Heart left ventricle (tissue), 16 donors: ENCODE measurements at regions not wholly inside any gene's neighbourhood (a gene's known extent, or its start where the extent isn't known, plus 50 kb on each side); places are given as distances from the start of the nearest gene placed in this dataset.

Experiments used
- ATAC-seq, 4 donors: fragments of 200-7000 bp; cut with Tn5 transposase; one replicate each; pipeline ENCODE4 v1.9.1; 2020 to 2022; ENCODE audit warnings: moderate library complexity in 4 of 4, mild to moderate bottlenecking in 3 of 4, moderate number of reproducible peaks in 1 of 4
- DNase-seq, 5 donors: peaks; one replicate each; pipeline ENCODE4 v3.0.0-alpha.2; 2020
- H3K27ac ChIP-seq, 12 donors: fragments of 200-600 bp; sonication (generic) in 4 of 12; one replicate each; pipeline versions ENCODE4 v1.5.0 to v1.8.0; 2016 to 2022; ENCODE audit warnings: mild to moderate bottlenecking in 2 of 12
- H3K27me3 ChIP-seq, 9 donors: fragments of 200-600 bp; sonication (generic) in 2 of 9; one replicate each; pipeline versions ENCODE4 v1.5.1 to v1.8.0; 2016 to 2022; ENCODE audit warnings: mild to moderate bottlenecking in 3 of 9
- H3K36me3 ChIP-seq, 9 donors: fragments of 200-600 bp; sonication (generic) in 2 of 9; one replicate each; pipeline versions ENCODE4 v1.5.0 to v1.8.0; 2018 to 2022; ENCODE audit warnings: mild to moderate bottlenecking in 2 of 9
- H3K4me1 ChIP-seq, 12 donors: fragments of 200-600 bp; sonication (generic) in 4 of 12; one replicate each; pipeline versions ENCODE4 v1.5.0 to v1.8.0; 2016 to 2022; ENCODE audit warnings: mild to moderate bottlenecking in 3 of 12
- H3K4me3 ChIP-seq, 12 donors: fragments of 200-600 bp; sonication (generic) in 4 of 12; one replicate each; pipeline versions ENCODE4 v1.5.0 to v1.8.0; 2017 to 2022; ENCODE audit warnings: mild to moderate bottlenecking in 9 of 12, moderate library complexity in 4 of 12
- H3K9me3 ChIP-seq, 12 donors: fragments of 200-600 bp; sonication (generic) in 4 of 12; one replicate each; pipeline versions ENCODE4 v1.5.0 to v1.8.0; 2016 to 2022; ENCODE audit warnings: mild to moderate bottlenecking in 1 of 12
- CTCF ChIP-seq, 12 donors: fragments of 200-600 bp; sonication (generic) in 4 of 12; IDR thresholded peaks; one replicate each; pipeline versions ENCODE4 v1.5.0 to v1.8.0; 2018 to 2022; ENCODE audit warnings: antibody characterized with exemption in 12 of 12, mild to moderate bottlenecking in 5 of 12
- POLR2A ChIP-seq, 2 donors: fragments of 450-650 bp; IDR thresholded peaks; one replicate each; pipeline ENCODE4 v1.6.1; 2017; ENCODE audit warnings: antibody characterized with exemption in 2 of 2, mild to moderate bottlenecking in 2 of 2, moderate library complexity in 2 of 2
- WGBS, 4 donors: extraction: QIAGEN DNeasy Blood & Tissue Kit in 2 of 4; methylation state at CpG; one replicate each; pipeline versions ENCODE4 v1.1.5 to v1.1.7; 2013 to 2018; 5-methylcytosine and 5-hydroxymethylcytosine counted together
- intact Hi-C, 10 donors: fragments of 100-400 bp; cut with DNase I; formaldehyde crosslinking; loops; one replicate each; pipeline versions ENCODE4 v1.11.1 to v1.14.2; 2022
- donor health status: ischemic (EF 13 %, LVEDD 7.1; RV severe dilation, severe dysfunction).
- donor health status: healthy with polysubstance abuse.
- donor health status: DM: no; HTN: yes; CAD: no.
- donor health status: DM: no; HTN: no; CAD: no.
- donor health status: ischemic (EF 25% LVEDD 6.9; RV normal size, moderate dysfunction).
- donor health status: ischemic (EF 25% LVEDD 5.7; RV mildly dilated, moderate dysfunction).
- donor health status: healthy.
- donor health status: DM: yes; HTN: yes; CAD: no.
- donor health status: ischemic (EF 35%, LVEDD 5.7; RV mildly dilated, moderate dysfunction).
- donor health status: nonischemic (EF 11% LVEDD 7.7; RV severe dilation, severe dysfunction).
- donor health status: DM: yes; HTN: yes; CAD: no.
- donor health status: PGD.
- donor health status: ischemic (EF 29% LVEDD 5.4; RV normal size, mild dysfunction).
- donor health status: nonischemic (EF 23%, LVEDD 6.1; RV moderate dilation, normal function).

DNA sequence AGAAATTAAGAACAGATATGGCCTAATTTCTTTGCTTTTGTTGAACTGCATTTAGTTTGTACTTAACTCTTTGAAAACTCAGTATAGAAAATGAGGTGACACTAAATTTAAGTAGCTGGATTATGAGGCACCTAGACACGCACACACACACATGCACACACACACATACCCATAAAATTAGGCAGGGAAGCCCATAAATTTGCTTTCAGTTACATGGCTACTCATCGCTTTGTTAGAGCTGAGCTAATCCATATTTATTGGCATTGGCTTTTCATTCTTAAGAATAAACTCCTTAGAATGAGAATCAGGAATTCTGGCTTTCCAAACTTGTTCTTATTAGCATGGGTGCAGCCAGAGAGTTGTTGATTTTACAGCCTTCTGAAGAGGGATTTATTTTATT, 61.7 kb upstream of the MBNL2 start:
- Histone ChIP-seq H3K4me1 (no peaks in the 10 kb centered on the region), H3K9me3 (no peaks in the 10 kb centered on the region), H3K27me3 (no peaks in the 10 kb centered on the region), H3K27ac (no peak overlapping the region), H3K36me3 (no peaks in the 10 kb centered on the region), H3K4me3 (no peak overlapping the region)
- TF ChIP-seq POLR2A (IDR thresholded peaks at IDR 0.05) (no peak), CTCF (IDR thresholded peaks at IDR 0.05) (no peak)
- intact Hi-C loops: no loop called here
- ATAC-seq (no peak), DNase-seq (no peak)
- 93 to 98% (median 97%) methylated on average over 2 of the region's 2 CpGs for WGBS, 4 donors

DNA sequence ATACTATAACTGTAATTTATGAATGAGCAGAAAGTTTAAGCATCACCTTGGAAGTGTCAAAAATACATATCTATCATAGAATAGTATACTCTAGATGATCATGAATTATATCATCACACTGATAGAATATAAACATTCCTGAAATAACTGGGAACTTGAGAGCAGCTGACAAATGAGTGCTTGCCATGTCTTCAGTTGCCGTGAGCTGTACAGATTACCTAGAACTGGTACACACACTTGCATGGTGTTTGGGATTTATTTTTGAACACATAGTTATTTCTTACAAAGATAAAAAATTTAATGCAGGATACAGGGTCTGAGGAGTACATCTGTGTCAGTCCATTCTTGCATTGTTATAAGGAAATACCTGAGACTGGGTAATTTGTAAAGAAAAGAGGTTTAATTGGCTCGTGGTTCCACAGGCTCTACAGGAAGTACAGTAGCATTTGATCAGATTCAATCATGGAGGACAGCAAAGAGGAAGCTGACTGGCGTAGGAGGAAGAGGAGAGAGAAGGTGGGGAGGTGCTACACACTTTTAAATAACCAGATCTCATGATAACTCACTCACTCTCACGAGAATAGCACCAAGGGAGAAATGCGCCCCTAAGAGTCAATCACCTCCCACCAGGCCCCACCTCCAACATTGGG, 60.4 kb upstream of the MBNL2 start:
- intact Hi-C loops: no loop called here

DNA sequence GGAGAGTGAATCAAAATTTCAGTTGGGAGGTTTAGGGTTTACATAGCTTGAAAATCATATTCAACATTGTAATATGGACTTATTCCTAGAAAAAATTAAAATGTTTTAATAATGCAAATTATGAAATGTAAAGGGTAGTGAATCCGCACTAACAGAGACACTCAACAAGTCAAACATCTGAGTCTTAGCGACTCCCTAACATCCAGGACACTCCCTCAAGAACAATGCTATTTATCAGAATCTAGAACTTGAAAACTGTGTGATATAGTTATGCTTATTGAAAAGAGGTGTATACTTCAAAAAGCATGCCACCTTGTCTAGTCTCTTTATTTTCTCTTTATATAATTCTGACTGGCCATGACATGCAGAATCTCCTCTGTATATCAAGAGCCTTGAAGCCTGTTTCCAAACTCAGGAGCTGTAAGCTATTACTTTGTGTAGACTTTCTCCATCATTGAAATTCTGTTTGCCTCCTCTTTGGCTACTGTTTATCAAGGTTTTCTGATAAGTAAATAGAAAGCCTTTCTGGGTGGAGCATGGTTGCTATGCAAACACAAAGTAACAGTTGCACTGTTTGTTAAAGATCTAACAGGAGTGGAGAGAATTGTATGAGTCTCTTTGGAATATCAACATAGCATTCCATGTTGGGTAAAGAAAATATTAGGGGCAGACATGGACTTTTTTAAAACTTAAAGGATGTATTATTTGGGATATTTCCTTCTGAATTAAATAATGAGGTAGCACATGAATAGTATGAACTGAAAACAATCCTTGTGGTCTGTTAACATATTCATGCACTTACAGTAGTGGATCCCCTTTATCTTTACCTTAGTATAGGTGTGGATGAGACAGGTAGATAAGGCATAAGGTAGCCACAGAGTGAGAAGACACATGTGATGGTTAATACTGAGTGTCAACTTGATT, 56.4 kb upstream of the MBNL2 start:
- no peak overlapping the region for H3K27ac ChIP-seq
- H3K4me1 ChIP-seq: no peaks in the 10 kb centered on the region
- H3K9me3 ChIP-seq: no peaks in the 10 kb centered on the region
- H3K4me3 ChIP-seq: no peak overlapping the region
- ATAC-seq: no peak
- intact Hi-C loops: no loop called here
- no peak for DNase-seq
- no peaks in the 10 kb centered on the region for H3K36me3 ChIP-seq
- TF ChIP-seq POLR2A (IDR thresholded peaks at IDR 0.05): no peak
- no peak for TF ChIP-seq CTCF (IDR thresholded peaks at IDR 0.05)
- WGBS, 4 donors: 96 to 99% (median 98%) methylated on average over 2 of the region's 2 CpGs
- no peaks in the 10 kb centered on the region for H3K27me3 ChIP-seq

More for the DNA sequence above, 60.4 kb upstream of the MBNL2 start:
- H3K4me3 ChIP-seq: no peak overlapping the region
- H3K27ac ChIP-seq: no peak overlapping the region
- ATAC-seq: no peak
- H3K36me3 ChIP-seq: no peaks in the 10 kb centered on the region
- 81 to 90% (median 86%) methylated on average over 5 of the region's 5 CpGs for WGBS, 4 donors
- no peaks in the 10 kb centered on the region for H3K4me1 ChIP-seq
- DNase-seq: no peak
- no peaks in the 10 kb centered on the region for H3K27me3 ChIP-seq
- TF ChIP-seq POLR2A (IDR thresholded peaks at IDR 0.05) (no peak), CTCF (IDR thresholded peaks at IDR 0.05) (no peak)
- no peaks in the 10 kb centered on the region for H3K9me3 ChIP-seq

GRCh38 chr13:97171136-97171535, 51.0 kb upstream of the MBNL2 start:
- intact Hi-C loops: no loop called here
- WGBS, 4 donors: 92 to 97% (median 96%) methylated on average over 2 of the region's 2 CpGs
- Histone ChIP-seq H3K36me3 (no peaks in the 10 kb centered on the region), H3K4me3 (no peak overlapping the region), H3K9me3 (peaks cover 0 to 6% (median 0%) of the 10 kb centered on the region in 12 donors), H3K27ac (no peak overlapping the region), H3K4me1 (no peaks in the 10 kb centered on the region), H3K27me3 (no peaks in the 10 kb centered on the region)
- ATAC-seq (no peak), DNase-seq (no peak)
- no peak for TF ChIP-seq CTCF (IDR thresholded peaks at IDR 0.05)
- no peak for TF ChIP-seq POLR2A (IDR thresholded peaks at IDR 0.05)
